ENCODE measurements at regions not wholly inside any gene's neighbourhood (a gene's known extent, or its start where the extent isn't known, plus 50 kb on each side); places are given as distances from the start of the nearest gene placed in this dataset.

DNA sequence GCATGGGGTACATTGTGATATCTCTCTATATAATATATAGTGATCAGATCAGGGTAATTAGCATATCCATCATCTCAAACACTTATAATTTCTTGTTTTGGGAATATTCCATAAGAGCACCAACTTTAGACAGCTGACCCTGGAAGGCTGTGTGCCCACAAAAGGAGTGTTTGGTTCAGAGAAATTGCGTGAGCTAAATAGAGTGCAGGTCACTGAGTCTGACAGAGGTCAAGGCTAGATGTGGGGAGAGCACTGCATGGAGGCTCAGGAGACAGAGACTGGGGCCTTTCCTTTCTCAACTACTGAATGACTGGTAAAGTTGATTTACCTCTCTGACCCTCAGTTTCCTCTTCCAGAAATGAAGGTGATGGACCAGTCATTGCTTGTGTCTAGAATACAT is 114.9 kb upstream of the ADGRF1 start:
- H3K27me3 Mint-ChIP-seq (ENCODE audit: low read depth) = peaks cover 4% of the 10 kb centered on the region
- no peak overlapping the region for H3K27ac Mint-ChIP-seq
- no peak overlapping the region for H3K4me3 Mint-ChIP-seq
- no peaks in the 10 kb centered on the region for H3K36me3 Mint-ChIP-seq (ENCODE audit: low read depth)
- TF ChIP-seq, protein P1, sequence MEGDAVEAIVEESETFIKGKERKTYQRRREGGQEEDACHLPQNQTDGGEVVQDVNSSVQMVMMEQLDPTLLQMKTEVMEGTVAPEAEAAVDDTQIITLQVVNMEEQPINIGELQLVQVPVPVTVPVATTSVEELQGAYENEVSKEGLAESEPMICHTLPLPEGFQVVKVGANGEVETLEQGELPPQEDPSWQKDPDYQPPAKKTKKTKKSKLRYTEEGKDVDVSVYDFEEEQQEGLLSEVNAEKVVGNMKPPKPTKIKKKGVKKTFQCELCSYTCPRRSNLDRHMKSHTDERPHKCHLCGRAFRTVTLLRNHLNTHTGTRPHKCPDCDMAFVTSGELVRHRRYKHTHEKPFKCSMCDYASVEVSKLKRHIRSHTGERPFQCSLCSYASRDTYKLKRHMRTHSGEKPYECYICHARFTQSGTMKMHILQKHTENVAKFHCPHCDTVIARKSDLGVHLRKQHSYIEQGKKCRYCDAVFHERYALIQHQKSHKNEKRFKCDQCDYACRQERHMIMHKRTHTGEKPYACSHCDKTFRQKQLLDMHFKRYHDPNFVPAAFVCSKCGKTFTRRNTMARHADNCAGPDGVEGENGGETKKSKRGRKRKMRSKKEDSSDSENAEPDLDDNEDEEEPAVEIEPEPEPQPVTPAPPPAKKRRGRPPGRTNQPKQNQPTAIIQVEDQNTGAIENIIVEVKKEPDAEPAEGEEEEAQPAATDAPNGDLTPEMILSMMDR (IDR thresholded peaks at IDR 0.05; ENCODE audit: unreplicated experiment in 3 of 3) = no peak
- H3K9me3 Mint-ChIP-seq = no peaks in the 10 kb centered on the region
- H3K4me1 Mint-ChIP-seq = no peaks in the 10 kb centered on the region

DNA sequence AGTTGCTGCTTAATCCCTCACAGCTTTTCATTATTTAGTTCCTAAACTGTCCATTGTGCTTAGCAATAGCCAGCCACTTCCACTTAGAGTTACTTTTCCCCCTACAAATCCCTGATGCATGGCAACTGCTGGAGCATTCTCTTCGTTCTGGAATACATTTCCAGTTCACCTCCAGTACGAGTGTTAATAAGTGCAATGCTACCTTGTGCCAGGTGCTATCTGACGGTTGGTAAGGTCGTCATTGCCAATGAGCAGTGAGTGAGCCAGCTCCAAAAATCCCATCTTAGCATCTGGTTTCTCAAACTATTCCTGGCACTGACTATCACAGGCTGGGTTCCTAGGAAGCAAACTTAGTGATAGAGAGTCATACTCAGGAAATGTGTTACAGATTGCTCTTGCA is 114.1 kb upstream of the ADGRF1 start:
- no peaks in the 10 kb centered on the region for H3K4me1 Mint-ChIP-seq
- no peaks in the 10 kb centered on the region for H3K36me3 Mint-ChIP-seq (ENCODE audit: low read depth)
- H3K9me3 Mint-ChIP-seq = no peaks in the 10 kb centered on the region
- TF ChIP-seq, protein P1 (IDR thresholded peaks at IDR 0.05; ENCODE audit: unreplicated experiment in 3 of 3) = no peak
- H3K27me3 Mint-ChIP-seq (ENCODE audit: low read depth) = peaks cover 4% of the 10 kb centered on the region
- H3K27ac Mint-ChIP-seq = no peak overlapping the region
- H3K4me3 Mint-ChIP-seq = no peak overlapping the region

DNA sequence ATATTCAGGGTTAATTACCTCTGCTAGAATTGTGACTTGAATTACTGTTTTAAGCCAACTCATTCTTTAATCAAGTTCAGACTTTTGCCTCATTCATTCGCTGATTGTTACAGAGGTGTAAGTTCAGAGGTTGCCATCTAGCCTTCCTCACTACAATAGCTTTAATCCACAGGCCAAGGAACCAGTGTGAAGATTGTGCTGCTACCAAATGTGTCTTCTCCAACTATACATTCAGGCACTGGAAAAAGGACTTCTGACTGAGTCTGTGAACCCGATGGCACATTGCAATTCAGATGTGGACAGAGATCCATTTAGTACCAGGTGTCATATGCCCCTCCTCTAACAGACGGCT is 111.2 kb upstream of the ADGRF1 start:
- H3K27ac Mint-ChIP-seq = no peak overlapping the region
- H3K36me3 Mint-ChIP-seq (ENCODE audit: low read depth) = no peaks in the 10 kb centered on the region

DNA sequence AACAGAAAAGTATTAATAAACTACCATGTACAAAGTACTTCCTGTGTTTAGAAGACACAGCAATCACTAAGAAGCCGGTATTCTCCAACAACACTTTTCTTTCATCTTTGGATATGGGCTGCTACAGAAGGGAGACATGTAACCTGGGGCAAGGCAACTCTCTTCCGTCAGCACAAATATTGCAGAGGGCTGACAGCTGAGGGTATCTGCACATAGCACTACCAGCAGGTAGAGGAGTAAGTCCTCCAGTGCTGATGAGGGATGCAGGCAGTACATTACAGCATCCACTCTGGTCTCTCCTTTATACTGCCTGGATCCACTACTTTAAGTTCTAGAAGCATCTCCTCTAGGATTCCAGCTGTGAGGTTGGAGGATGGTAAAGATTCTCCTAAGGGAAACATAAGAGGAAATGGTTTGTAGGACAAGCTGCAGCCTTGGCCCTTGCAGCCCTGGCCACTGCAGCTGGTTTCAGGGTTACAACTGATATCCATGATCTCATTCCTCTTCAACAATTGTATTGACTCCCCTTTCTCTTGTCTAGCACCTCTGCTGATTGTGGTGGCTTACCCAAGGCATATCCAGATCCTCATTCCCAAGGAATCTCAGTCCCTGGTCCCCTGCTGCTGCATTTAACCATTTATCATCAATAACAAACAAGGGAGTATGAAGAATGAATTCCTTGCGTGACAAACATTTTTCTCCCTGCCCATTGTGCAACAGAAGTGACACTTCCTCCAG is 110.7 kb upstream of the ADGRF1 start:
- Mint-ChIP-seq H3K27me3 (ENCODE audit: low read depth) (peaks cover 8% of the 10 kb centered on the region), H3K4me3 (no peak overlapping the region), H3K4me1 (no peaks in the 10 kb centered on the region), H3K9me3 (no peaks in the 10 kb centered on the region), H3K27ac (no peak overlapping the region), H3K36me3 (ENCODE audit: low read depth) (no peaks in the 10 kb centered on the region)
- TF ChIP-seq, protein P1 (IDR thresholded peaks at IDR 0.05; ENCODE audit: unreplicated experiment in 3 of 3) = no peak

More for the DNA sequence above, 111.2 kb upstream of the ADGRF1 start:
- TF ChIP-seq, protein P1 (IDR thresholded peaks at IDR 0.05; ENCODE audit: unreplicated experiment in 3 of 3) = no peak
- H3K4me1 Mint-ChIP-seq = no peaks in the 10 kb centered on the region
- H3K9me3 Mint-ChIP-seq = no peaks in the 10 kb centered on the region
- H3K4me3 Mint-ChIP-seq = no peak overlapping the region
- peaks cover 8% of the 10 kb centered on the region for H3K27me3 Mint-ChIP-seq (ENCODE audit: low read depth)

DNA sequence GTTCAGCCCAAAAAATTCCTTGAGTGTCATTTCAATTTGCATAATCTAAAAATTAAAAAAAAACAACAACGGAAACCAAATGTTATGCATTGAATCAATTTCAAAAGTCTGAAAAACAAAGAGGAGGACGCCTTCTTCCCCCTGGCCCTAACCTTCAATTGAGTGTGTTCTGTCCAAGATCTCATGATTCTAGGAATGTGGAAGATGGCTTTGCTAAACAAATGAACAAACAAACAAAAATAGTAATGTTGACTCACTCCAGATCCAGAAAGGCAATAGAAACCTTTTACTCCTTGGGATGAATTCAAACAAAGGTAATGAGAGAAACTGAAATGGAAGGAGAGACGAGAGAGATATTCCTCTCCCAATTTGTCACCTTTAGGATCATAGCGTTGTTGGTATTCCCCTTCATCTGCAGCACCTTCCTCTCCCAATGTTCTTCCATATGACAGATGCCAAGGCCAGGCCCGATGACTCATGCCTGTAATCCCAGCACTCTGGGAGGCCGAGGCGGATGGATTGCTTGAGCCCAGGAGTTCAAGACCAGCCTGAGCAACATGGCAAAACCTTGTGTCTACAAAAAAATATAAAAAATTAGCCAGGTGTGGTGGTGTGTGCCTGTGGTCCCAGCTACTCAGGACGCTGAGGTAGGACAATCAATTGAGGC is 109.2 kb upstream of the ADGRF1 start:
- Mint-ChIP-seq H3K4me3 (no peak overlapping the region), H3K36me3 (ENCODE audit: low read depth) (no peaks in the 10 kb centered on the region), H3K9me3 (no peaks in the 10 kb centered on the region), H3K4me1 (peaks cover 10% of the 10 kb centered on the region), H3K27me3 (ENCODE audit: low read depth) (peaks cover 8% of the 10 kb centered on the region), H3K27ac (no peak overlapping the region)
- TF ChIP-seq, protein P1 (IDR thresholded peaks at IDR 0.05; ENCODE audit: unreplicated experiment in 3 of 3) = no peak

DNA sequence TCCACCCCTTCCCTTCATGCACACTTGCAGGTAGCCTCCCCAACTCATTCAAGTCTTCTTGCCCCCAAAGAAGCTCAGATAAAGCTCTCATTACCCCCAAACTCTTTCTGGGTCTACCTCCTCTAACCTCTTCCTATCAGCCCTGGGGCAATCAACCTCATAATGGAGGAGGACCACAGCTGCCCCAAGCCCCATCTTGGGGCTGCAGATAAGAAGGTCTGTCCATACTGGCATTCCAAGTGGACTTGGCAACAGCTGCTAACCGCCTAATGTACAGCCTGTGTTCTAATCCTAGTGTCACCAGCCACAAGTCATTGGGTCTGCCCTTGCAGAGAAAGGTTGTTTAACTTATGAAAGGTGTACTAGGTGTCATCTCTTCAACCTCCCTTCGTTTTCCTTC is 107.4 kb upstream of the ADGRF1 start:
- Mint-ChIP-seq H3K27ac (no peak overlapping the region), H3K27me3 (ENCODE audit: low read depth) (peaks cover 4% of the 10 kb centered on the region), H3K9me3 (no peaks in the 10 kb centered on the region), H3K36me3 (ENCODE audit: low read depth) (no peaks in the 10 kb centered on the region), H3K4me1 (peaks cover 11% of the 10 kb centered on the region), H3K4me3 (no peak overlapping the region)
- TF ChIP-seq, protein P1 (IDR thresholded peaks at IDR 0.05; ENCODE audit: unreplicated experiment in 3 of 3) = no peak

Data from nephron (organoid).